PC-9 (cell line): ENCODE measurements at regions not wholly inside any gene's neighbourhood (a gene's known extent, or its start where the extent isn't known, plus 50 kb on each side); places are given as distances from the start of the nearest gene placed in this dataset.

Source experiments
- BruUV-seq: library from RNA; stranded (reverse); fragments of 400-500 nt; replicated peaks from 2 replicates; lab custom pipeline; 2021; lab: Mats Ljungman, UMichigan
- CTCF ChIA-PET: fragments of 300-600 bp; sonication (Branson Sonifier 250); formaldehyde crosslinking; loops from one replicate; lab custom pipeline; 2022; ENCODE audit warnings: antibody characterized with exemption; lab: Charles Lee
- POLR2A ChIA-PET: fragments of 300-600 bp; sonication (Branson Sonifier 250); formaldehyde crosslinking; loops from one replicate; lab custom pipeline; 2022; ENCODE audit warnings: antibody characterized with exemption; ENCODE audit not compliant: unreplicated experiment; lab: Charles Lee
- DNase-seq, 2 experiments: peaks; one replicate each; pipeline versions ENCODE4 v3.0.0 to v3.0.0-alpha.2; 2015 to 2022; ENCODE audit warnings: mixed read lengths in 1 of 2
- H2AFZ ChIP-seq: fragments of 200-600 bp; sonication (generic); 2 replicates; pipeline ENCODE4 v1.8.1; 2017; ENCODE audit warnings: antibody characterized with exemption
- H3F3A ChIP-seq: fragments of 200-600 bp; sonication (generic); 2 replicates; pipeline ENCODE4 v1.8.1; 2017; ENCODE audit warnings: antibody characterized with exemption, mild to moderate bottlenecking, low read depth; ENCODE audit not compliant: insufficient read depth
- H3K27ac ChIP-seq: fragments of 200-600 bp; sonication (generic); 2 replicates; pipeline ENCODE4 v1.6.1; 2016; ENCODE audit warnings: mixed run types
- H3K27me3 ChIP-seq: fragments of 200-600 bp; sonication (generic); 2 replicates; pipeline ENCODE4 v1.6.1; 2016; ENCODE audit warnings: low read depth, mixed run types; ENCODE audit not compliant: insufficient read depth
- H3K36me3 ChIP-seq: fragments of 200-600 bp; sonication (generic); 2 replicates; pipeline ENCODE4 v1.6.1; 2016; ENCODE audit warnings: low read depth, mixed run types
- H3K4me1 ChIP-seq: fragments of 200-600 bp; sonication (generic); replicated peaks from 2 replicates; pipeline ENCODE4 v1.6.1; 2016; ENCODE audit warnings: mixed run types; ENCODE audit not compliant: insufficient read depth
- H3K4me2 ChIP-seq: fragments of 200-600 bp; sonication (generic); 2 replicates; pipeline ENCODE4 v1.6.1; 2017; ENCODE audit warnings: mixed run types
- H3K4me3 ChIP-seq: fragments of 200-600 bp; sonication (generic); 2 replicates; pipeline ENCODE4 v1.6.1; 2016; ENCODE audit warnings: mixed run types
- H3K79me2 ChIP-seq: fragments of 200-600 bp; sonication (generic); 2 replicates; pipeline ENCODE4 v1.6.1; 2017; ENCODE audit warnings: low read depth, mixed run types
- H3K9me2 ChIP-seq: fragments of 200-600 bp; sonication (generic); 2 replicates; pipeline ENCODE4 v1.8.1; 2017; ENCODE audit warnings: mild to moderate bottlenecking; ENCODE audit not compliant: insufficient read depth
- H3K9me3 ChIP-seq: fragments of 200-600 bp; sonication (generic); 2 replicates; pipeline ENCODE4 v1.8.1; 2016; ENCODE audit warnings: low read depth; ENCODE audit not compliant: insufficient read depth
- H4K20me1 ChIP-seq: fragments of 200-600 bp; sonication (generic); 2 replicates; pipeline ENCODE4 v1.8.1; 2017; ENCODE audit not compliant: insufficient read depth
- EZH2 ChIP-seq: fragments of 200-600 bp; sonication (generic); IDR thresholded peaks from 2 replicates; pipeline ENCODE4 v1.8.0; 2017; ENCODE audit warnings: antibody characterized with exemption, low read depth
- intact Hi-C: fragments of 100-400 bp; cut with micrococcal nuclease; formaldehyde crosslinking; loops from one replicate; pipeline ENCODE4 v1.10.0; 2022; ENCODE audit not compliant: unreplicated experiment
- TF ChIP-seq, protein P1 (sequence below): fragments of 200-600 bp; sonication (generic); conservative IDR thresholded peaks from 2 replicates; pipeline ENCODE4 v1.6.1; 2017; ENCODE audit warnings: mixed run types, antibody characterized with exemption, mild to moderate bottlenecking, moderate library complexity

DNA sequence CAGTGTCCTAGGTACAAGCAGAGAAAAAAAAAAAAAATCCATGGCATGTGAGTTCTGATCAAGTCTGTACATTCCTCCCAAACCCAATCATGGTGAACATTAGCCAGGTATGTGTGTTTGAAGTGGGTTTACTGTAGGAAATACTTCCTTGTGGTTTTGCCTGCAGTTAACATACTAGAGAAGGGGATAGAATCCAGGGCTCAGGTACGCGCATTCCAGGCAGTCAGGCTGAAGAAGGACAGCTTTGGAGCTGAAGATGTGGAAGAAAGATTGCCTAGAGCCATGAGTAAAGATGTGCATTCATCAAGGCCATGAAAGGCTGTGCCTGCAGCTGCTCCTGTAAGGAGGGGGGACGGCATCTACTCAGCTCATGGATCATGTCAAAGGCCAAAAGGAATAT, 88.2 kb upstream of the NTF3 start:
- Histone ChIP-seq H3K79me2 (no peaks in the 10 kb centered on the region), H3K9me2 (no peaks in the 10 kb centered on the region), H3K9me3 (no peaks in the 10 kb centered on the region), H3K4me2 (no peak overlapping the region), H4K20me1 (no peaks in the 10 kb centered on the region), H3K4me1 (no peaks in the 10 kb centered on the region), H3F3A (no peaks in the 10 kb centered on the region), H3K27ac (no peak overlapping the region), H2AFZ (no peak overlapping the region), H3K27me3 (no peaks in the 10 kb centered on the region), H3K4me3 (no peak overlapping the region), H3K36me3 (no peaks in the 10 kb centered on the region)
- ChIA-PET CTCF (no interaction called here), POLR2A (no interaction called here)
- intact Hi-C loops: no loop called here
- BruUV-seq: no TSS peak
- TF ChIP-seq, protein P1, sequence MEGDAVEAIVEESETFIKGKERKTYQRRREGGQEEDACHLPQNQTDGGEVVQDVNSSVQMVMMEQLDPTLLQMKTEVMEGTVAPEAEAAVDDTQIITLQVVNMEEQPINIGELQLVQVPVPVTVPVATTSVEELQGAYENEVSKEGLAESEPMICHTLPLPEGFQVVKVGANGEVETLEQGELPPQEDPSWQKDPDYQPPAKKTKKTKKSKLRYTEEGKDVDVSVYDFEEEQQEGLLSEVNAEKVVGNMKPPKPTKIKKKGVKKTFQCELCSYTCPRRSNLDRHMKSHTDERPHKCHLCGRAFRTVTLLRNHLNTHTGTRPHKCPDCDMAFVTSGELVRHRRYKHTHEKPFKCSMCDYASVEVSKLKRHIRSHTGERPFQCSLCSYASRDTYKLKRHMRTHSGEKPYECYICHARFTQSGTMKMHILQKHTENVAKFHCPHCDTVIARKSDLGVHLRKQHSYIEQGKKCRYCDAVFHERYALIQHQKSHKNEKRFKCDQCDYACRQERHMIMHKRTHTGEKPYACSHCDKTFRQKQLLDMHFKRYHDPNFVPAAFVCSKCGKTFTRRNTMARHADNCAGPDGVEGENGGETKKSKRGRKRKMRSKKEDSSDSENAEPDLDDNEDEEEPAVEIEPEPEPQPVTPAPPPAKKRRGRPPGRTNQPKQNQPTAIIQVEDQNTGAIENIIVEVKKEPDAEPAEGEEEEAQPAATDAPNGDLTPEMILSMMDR: no peak
- TF ChIP-seq EZH2: no peak
- DNase-seq: no peak

DNA sequence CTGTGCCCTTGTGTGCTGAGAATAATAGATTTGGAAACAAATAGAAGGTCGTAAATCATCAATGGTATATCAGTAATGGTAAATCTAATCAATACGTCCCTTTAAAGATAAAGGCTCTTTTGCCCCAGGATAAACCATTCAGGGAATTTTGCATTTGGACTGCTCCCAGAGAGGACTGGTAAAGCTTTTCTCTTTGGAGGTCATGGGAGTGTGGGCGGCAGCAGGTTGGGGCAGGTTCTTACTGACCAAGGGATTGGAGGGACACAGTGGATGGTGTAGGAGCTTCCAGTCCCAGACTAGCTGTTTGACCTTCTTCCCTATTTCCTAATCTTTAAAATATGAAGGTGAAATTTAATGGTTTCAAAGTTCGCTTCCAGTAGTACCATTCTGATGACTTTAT, 87.8 kb upstream of the NTF3 start:
- H3K4me3 ChIP-seq: no peak overlapping the region
- POLR2A ChIA-PET: no interaction called here
- intact Hi-C loops: no loop called here
- H3F3A ChIP-seq: no peaks in the 10 kb centered on the region
- no peak overlapping the region for H2AFZ ChIP-seq
- no peaks in the 10 kb centered on the region for H3K27me3 ChIP-seq
- H3K79me2 ChIP-seq: no peaks in the 10 kb centered on the region
- H3K4me2 ChIP-seq: no peak overlapping the region
- no peak overlapping the region for H3K27ac ChIP-seq
- DNase-seq: no peak
- H4K20me1 ChIP-seq: no peaks in the 10 kb centered on the region
- no TSS peak for BruUV-seq
- TF ChIP-seq EZH2: no peak
- TF ChIP-seq, protein P1: no peak
- no peaks in the 10 kb centered on the region for H3K9me3 ChIP-seq
- H3K4me1 ChIP-seq: no peaks in the 10 kb centered on the region
- H3K9me2 ChIP-seq: no peaks in the 10 kb centered on the region
- no peaks in the 10 kb centered on the region for H3K36me3 ChIP-seq
- CTCF ChIA-PET: no interaction called here

DNA sequence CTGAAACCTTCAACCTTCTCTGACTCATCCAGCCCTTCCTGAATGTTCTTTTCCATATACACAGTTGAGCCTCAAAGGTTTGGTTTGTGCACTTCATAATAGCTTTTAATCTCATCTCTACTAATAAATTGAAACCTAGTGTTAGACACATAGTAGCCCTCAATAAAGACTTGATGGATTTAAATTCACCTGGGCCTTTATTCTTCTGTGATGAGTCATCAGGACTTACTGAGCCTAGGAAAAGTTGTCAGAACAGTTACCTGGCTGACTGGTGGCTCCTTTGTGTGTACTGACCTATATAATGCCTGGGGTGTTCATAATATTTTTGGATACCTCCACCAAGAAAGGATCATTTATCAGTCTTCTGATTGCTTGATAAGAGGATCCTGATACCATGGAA, 86.4 kb upstream of the NTF3 start:
- no peak overlapping the region for H3K27ac ChIP-seq
- H3F3A ChIP-seq: no peaks in the 10 kb centered on the region
- no peak overlapping the region for H3K4me2 ChIP-seq
- H3K9me3 ChIP-seq: no peaks in the 10 kb centered on the region
- POLR2A ChIA-PET: no interaction called here
- TF ChIP-seq, protein P1: no peak
- TF ChIP-seq EZH2: no peak
- no peaks in the 10 kb centered on the region for H4K20me1 ChIP-seq
- H3K36me3 ChIP-seq: no peaks in the 10 kb centered on the region
- no peak overlapping the region for H2AFZ ChIP-seq
- H3K4me1 ChIP-seq: no peaks in the 10 kb centered on the region
- H3K27me3 ChIP-seq: no peaks in the 10 kb centered on the region
- DNase-seq: no peak
- no peaks in the 10 kb centered on the region for H3K9me2 ChIP-seq
- BruUV-seq: no TSS peak
- no peaks in the 10 kb centered on the region for H3K79me2 ChIP-seq
- intact Hi-C loops: no loop called here
- H3K4me3 ChIP-seq: no peak overlapping the region
- CTCF ChIA-PET: no interaction called here
